K562 (cell line): ENCODE measurements at regions not wholly inside any gene's neighbourhood (a gene's known extent, or its start where the extent isn't known, plus 50 kb on each side); places are given as distances from the start of the nearest gene placed in this dataset.

Experiments used
- ATAC-seq: fragments of 200-7000 bp; cut with Tn5 transposase; 3 replicates; pipeline ENCODE4 v1.9.1; 2020; ENCODE audit warnings: moderate library complexity
- BruUV-seq: library from RNA; stranded (reverse); fragments of 400-500 nt; replicated peaks from 2 replicates; lab custom pipeline; 2021; lab: Mats Ljungman, UMichigan
- CTCF ChIA-PET: fragments of 300-600 bp; formaldehyde crosslinking; extraction: SDS; loops from one replicate; lab custom pipeline; 2021; ENCODE audit warnings: low intra/inter-chr PET ratio; lab: Yijun Ruan, JAX
- POLR2A ChIA-PET: fragments of 300-600, 350-650 bp; sonication (Branson Sonifier 250); formaldehyde crosslinking; extraction: SDS; loops from one replicate; lab custom pipeline; 2021; ENCODE audit warnings: antibody characterized with exemption, inconsistent platforms; lab: Yijun Ruan, JAX
- DNase-seq, 4 experiments: peaks; one replicate each; pipeline versions ENCODE4 v3.0.0 to v3.0.0-alpha.2; 2011 to 2018; ENCODE audit warnings: low spot score in 3 of 4, mixed read lengths in 3 of 4; ENCODE audit errors: extremely low read depth in 1 of 4
- FAIRE-seq: peaks from 2 replicates; lab custom pipeline; 2011; peaks lifted over from hg19 to GRCh38; lab: Jason Lieb, UNC
- H2AFZ ChIP-seq: 2 replicates; pipeline ENCODE4 v1.6.0; 2011; ENCODE audit warnings: low read depth, low read length, control low read depth, inconsistent platforms
- H3K27ac ChIP-seq: fragments of 200-600 bp; 3 replicates; pipeline ENCODE4 v1.8.0; 2011; ENCODE audit warnings: low read depth, mild to moderate bottlenecking, control low read depth, inconsistent platforms, low read length, moderate library complexity, mixed read lengths; ENCODE audit errors: extremely low read depth
- H3K27me3 ChIP-seq, 2 experiments: fragments of 300-600 bp in 1 of 2; 2 replicates in 1 of 2; 3 replicates in 1 of 2; pipeline versions ENCODE4 v1.6.0 to v1.8.0; 2011; ENCODE audit warnings: inconsistent platforms in 2 of 2, low read length in 2 of 2, mild to moderate bottlenecking in 1 of 2, mixed read lengths in 1 of 2, moderate library complexity in 1 of 2; ENCODE audit not compliant: control insufficient read depth in 2 of 2, insufficient read depth in 2 of 2
- H3K36me3 ChIP-seq: fragments of 300-600 bp; 3 replicates; pipeline ENCODE4 v1.8.0; 2011; ENCODE audit warnings: mild to moderate bottlenecking, low read length, inconsistent platforms; ENCODE audit not compliant: control insufficient read depth, insufficient read depth
- H3K4me1 ChIP-seq, 2 experiments: fragments of 200-600 bp in 1 of 2; replicated peaks in 1 of 2; 2 replicates in 1 of 2; 3 replicates in 1 of 2; pipeline versions ENCODE4 v1.5.1 to v1.8.0; 2011; ENCODE audit warnings: inconsistent platforms in 2 of 2, low read length in 2 of 2, mild to moderate bottlenecking in 1 of 2, mixed read lengths in 1 of 2, moderate library complexity in 1 of 2; ENCODE audit not compliant: control insufficient read depth in 2 of 2, insufficient read depth in 2 of 2
- H3K4me2 ChIP-seq: 2 replicates; pipeline ENCODE4 v1.6.1; 2011; ENCODE audit warnings: low read length, control low read depth, inconsistent platforms, mixed read lengths; ENCODE audit not compliant: insufficient read depth
- H3K4me3 ChIP-seq: fragments of 200-600 bp; sonication (generic), shearing (Covaris generic); 2 replicates; pipeline ENCODE4 v1.5.1; 2016; ENCODE audit warnings: control low read depth, inconsistent platforms
- H3K79me2 ChIP-seq: fragments of 200-600 bp; 3 replicates; pipeline ENCODE4 v1.8.0; 2011; ENCODE audit warnings: low read length, inconsistent platforms; ENCODE audit not compliant: control insufficient read depth, insufficient read depth
- H3K9ac ChIP-seq, 2 experiments: 2 replicates each; pipeline versions ENCODE4 v1.6.0 to v1.6.1; 2011; ENCODE audit warnings: low read depth in 2 of 2, low read length in 2 of 2, control low read depth in 1 of 2, inconsistent platforms in 1 of 2, mild to moderate bottlenecking in 1 of 2, mixed read lengths in 1 of 2; ENCODE audit not compliant: insufficient read depth in 1 of 2
- H3K9me1 ChIP-seq: one replicate; pipeline ENCODE4 v1.6.0; 2011; ENCODE audit warnings: inconsistent platforms, mild to moderate bottlenecking, low read length, moderate library complexity; ENCODE audit not compliant: control insufficient read depth, insufficient read depth
- H3K9me3 ChIP-seq: replicated peaks from 2 replicates; pipeline ENCODE4 v1.5.1; 2011; ENCODE audit warnings: low read depth, low read length, inconsistent platforms; ENCODE audit not compliant: control insufficient read depth, insufficient read depth
- H4K20me1 ChIP-seq: replicated peaks from 2 replicates; pipeline ENCODE4 v1.6.1; 2011; ENCODE audit warnings: low read length, inconsistent platforms, mixed read lengths; ENCODE audit not compliant: control insufficient read depth, insufficient read depth
- CHAMP1 ChIP-seq: fragments of 450-650 bp; IDR thresholded peaks from 2 replicates; pipeline ENCODE4 v1.6.1; 2016; ENCODE audit warnings: mild to moderate bottlenecking
- CTCF ChIP-seq, 3 experiments: IDR thresholded peaks in 2 of 3; conservative IDR thresholded peaks in 1 of 3; 2 replicates each; pipeline ENCODE4 v1.5.1; 2011 to 2012; ENCODE audit warnings: low read length in 3 of 3, mild to moderate bottlenecking in 3 of 3, control low read depth in 2 of 3, improper control_type of control experiment in 1 of 3, inconsistent platforms in 1 of 3, low read depth in 1 of 3, mixed read lengths in 1 of 3, moderate library complexity in 1 of 3; ENCODE audit not compliant: insufficient read depth in 2 of 3
- RAD21 ChIP-seq, 2 experiments: fragments of 250-450 bp in 1 of 2; fragments of 450-650 bp in 1 of 2; sonication (Bioruptor Pico) in 1 of 2; formaldehyde crosslinking in 1 of 2; IDR thresholded peaks in 1 of 2; conservative IDR thresholded peaks in 1 of 2; 2 replicates each; pipeline versions ENCODE4 v1.4.0 to v1.8.0; 2020 to 2022; ENCODE audit warnings: mild to moderate bottlenecking in 2 of 2, moderate library complexity in 1 of 2
- ZBTB17 ChIP-seq: fragments of 450-650 bp; formaldehyde crosslinking; IDR thresholded peaks from 2 replicates; pipeline ENCODE4 v1.4.0; 2020; ENCODE audit warnings: mild to moderate bottlenecking
- WGBS: fragments of 100-300 bp; shearing (Covaris generic); methylation state at CpG from one replicate; pipeline ENCODE4 v1.1.6; 2016; ENCODE audit warnings: low coverage, mixed read lengths; ENCODE audit not compliant: insufficient coverage; ENCODE audit errors: missing lambda C conversion rate; 5-methylcytosine and 5-hydroxymethylcytosine counted together
- in situ Hi-C: fragments of 300-500 bp; cut with MboI; formaldehyde crosslinking; loops from 4 replicates; pipeline ENCODE4 v1.15.0; 2018; ENCODE audit warnings: inconsistent platforms, mixed read lengths
- intact Hi-C: fragments of 100-400 bp; cut with micrococcal nuclease; formaldehyde crosslinking; loops from 2 replicates; pipeline ENCODE4 v1.14.2; 2022

GRCh38 chr9:4375424-4376200 lies 75.7 kb upstream of the GLIS3 start:
- TF ChIP-seq CTCF (IDR thresholded peaks at IDR 0.05 in 2 of 3, conservative IDR thresholded peaks at IDR 0.05 in 1 of 3; ENCODE audit: insufficient read depth in 2 of 3, low read depth in 1 of 3, low read length in 3 of 3) (0 out of 6 replicates have a peak, but pooled peaks of 1 of the 3 experiments have one; percentile 10), RAD21 (CRISPR knock-in tag; conservative IDR thresholded peaks at IDR 0.05 in 1 of 2, IDR thresholded peaks at IDR 0.05 in 1 of 2) (peak; percentile 20 to 36; a peak in 2 of 4 replicates), CHAMP1 (no peak), ZBTB17 (CRISPR knock-in tag) (no peak)
- FAIRE-seq (no peak), ATAC-seq (no peak), DNase-seq (no peak)
- CTCF ChIA-PET: no interaction called here
- Histone ChIP-seq H2AFZ (no peak overlapping the region), H3K79me2 (no peaks in the 10 kb centered on the region), H3K9me1 (no peaks in the 10 kb centered on the region), H3K9ac (no peak overlapping the region), H3K27ac (no peak overlapping the region), H3K9me3 (no peaks in the 10 kb centered on the region), H3K4me3 (no peak overlapping the region), H4K20me1 (no peaks in the 10 kb centered on the region), H3K4me2 (no peak overlapping the region), H3K4me1 (no peaks in the 10 kb centered on the region), H3K36me3 (no peaks in the 10 kb centered on the region), H3K27me3 (no peaks in the 10 kb centered on the region; a peak in 1 of 5 replicates)
- BruUV-seq: no TSS peak
- in situ Hi-C loops (no loop called here), intact Hi-C loops (no loop called here)
- POLR2A ChIA-PET: no interaction called here
- 3% methylated on average over 7 of the region's 7 CpGs for WGBS
